Stimulated activated naive CD8-positive, alpha-beta T cell treated with anti-CD3 and anti-CD28 coated beads, Interleukin-15, amount 100 ng/mL, for 72 hours (primary cell): ENCODE measurements at regions not wholly inside any gene's neighbourhood (a gene's known extent, or its start where the extent isn't known, plus 50 kb on each side); places are given as distances from the start of the nearest gene placed in this dataset.
A peak's percentile ranks its signal among the peaks of the same experiment; 100 is the strongest.

Experiments
- ATAC-seq: fragments of 150-1000 bp; cut with Tn5 transposase; 2 replicates; pipeline ENCODE4 v1.10.0; 2021; ENCODE audit warnings: mild to moderate bottlenecking, moderate library complexity
- DNase-seq, 2 donors: peaks; one replicate each; pipeline ENCODE4 v3.0.0; 2021 to 2022
- H3K27ac Mint-ChIP-seq, 2 donors: one replicate each; pipeline ENCODE4 v1.8.0; 2022; ENCODE audit warnings: mild to moderate bottlenecking in 2 of 2, mixed read lengths in 2 of 2, moderate library complexity in 2 of 2
- H3K27me3 Mint-ChIP-seq: one replicate; pipeline ENCODE4 v1.8.0; 2022; ENCODE audit warnings: mixed read lengths
- H3K4me1 Mint-ChIP-seq: one replicate; pipeline ENCODE4 v1.8.0; 2022; ENCODE audit warnings: mild to moderate bottlenecking, mixed read lengths
- H3K4me3 Mint-ChIP-seq, 2 donors: one replicate each; pipeline ENCODE4 v1.8.0; 2022; ENCODE audit warnings: mild to moderate bottlenecking in 2 of 2, mixed read lengths in 2 of 2, moderate library complexity in 1 of 2
- H3K9me3 Mint-ChIP-seq, 2 donors: one replicate each; pipeline ENCODE4 v1.8.0; 2022; ENCODE audit warnings: mixed read lengths in 2 of 2

DNA sequence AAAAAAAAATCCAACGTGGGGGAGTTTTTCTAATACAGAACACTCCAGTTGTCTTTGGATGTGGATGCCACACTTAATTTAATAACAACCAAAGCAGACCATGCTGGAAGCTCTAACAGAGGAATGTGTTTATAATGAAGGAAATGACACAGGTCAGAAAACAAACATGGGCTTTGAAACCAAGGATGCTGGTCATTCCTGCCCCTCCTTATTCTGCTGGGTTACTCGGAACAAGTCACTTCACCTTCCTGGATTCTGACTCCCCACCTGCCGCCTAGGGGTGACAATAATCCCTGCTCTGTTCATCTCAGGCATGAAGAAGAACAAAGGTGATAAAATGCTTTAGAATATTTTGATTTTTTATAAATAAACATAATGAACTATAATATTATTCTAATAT, 240.9 kb upstream of the ADAMTS9 start:
- H3K27me3 Mint-ChIP-seq, result no peaks in the 10 kb centered on the region
- H3K4me1 Mint-ChIP-seq, result no peaks in the 10 kb centered on the region
- no peak for DNase-seq
- H3K4me3 Mint-ChIP-seq, result no peak overlapping the region
- ATAC-seq, result no peak
- H3K27ac Mint-ChIP-seq, result no peak overlapping the region
- H3K9me3 Mint-ChIP-seq, result peaks cover 10 to 22% of the 10 kb centered on the region in 2 donors

DNA sequence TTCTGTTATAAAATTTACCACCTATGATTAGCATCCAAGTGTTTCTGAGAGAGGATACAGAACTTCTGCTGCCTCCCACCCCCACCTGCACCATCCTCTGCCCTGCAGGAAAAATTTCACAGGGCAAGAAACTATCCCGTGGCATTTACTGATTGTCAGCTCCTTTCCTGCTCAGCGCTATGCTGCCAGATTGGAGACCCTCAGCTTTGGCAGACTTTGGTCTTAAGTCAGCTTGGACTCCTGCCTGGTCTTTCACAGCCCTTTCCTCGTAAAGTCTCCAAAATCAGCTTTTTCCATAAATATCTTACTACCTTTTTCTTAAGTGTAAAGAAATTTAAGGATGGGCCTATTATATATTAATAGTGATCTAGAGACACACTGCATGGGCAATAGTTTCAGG, 239.9 kb upstream of the ADAMTS9 start:
- H3K9me3 Mint-ChIP-seq, result peaks cover 2 to 19% of the 10 kb centered on the region in 2 donors
- no peak overlapping the region for H3K4me3 Mint-ChIP-seq
- DNase-seq (no peak), ATAC-seq (no peak)
- H3K27ac Mint-ChIP-seq, result no peak overlapping the region
- H3K27me3 Mint-ChIP-seq, result no peaks in the 10 kb centered on the region
- no peaks in the 10 kb centered on the region for H3K4me1 Mint-ChIP-seq

DNA sequence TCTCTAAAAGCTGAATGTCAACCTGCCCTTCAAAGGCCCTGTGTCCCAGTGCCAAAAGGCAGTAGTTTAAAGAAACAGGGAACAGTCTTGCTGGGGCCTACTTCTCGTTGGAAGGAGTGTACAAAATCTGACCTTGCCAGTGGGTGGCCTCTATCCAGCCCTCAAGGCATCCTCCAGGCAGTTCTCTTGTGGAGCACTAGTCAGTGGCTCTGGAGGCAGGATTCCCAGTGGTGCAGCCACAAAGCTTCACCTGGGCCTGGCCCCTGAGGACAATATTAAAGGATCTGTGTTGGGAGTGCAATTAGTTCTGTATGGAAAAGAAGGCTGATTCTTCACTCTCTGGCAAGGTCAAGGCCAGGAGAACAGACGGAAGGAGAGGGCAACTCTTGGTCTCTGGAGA, 237.8 kb upstream of the ADAMTS9 start:
- no peak overlapping the region for H3K27ac Mint-ChIP-seq
- peaks cover 0 to 11% of the 10 kb centered on the region in 2 donors for H3K9me3 Mint-ChIP-seq
- no peaks in the 10 kb centered on the region for H3K4me1 Mint-ChIP-seq
- no peaks in the 10 kb centered on the region for H3K27me3 Mint-ChIP-seq
- no peak overlapping the region for H3K4me3 Mint-ChIP-seq
- ATAC-seq (no peak), DNase-seq (no peak)

DNA sequence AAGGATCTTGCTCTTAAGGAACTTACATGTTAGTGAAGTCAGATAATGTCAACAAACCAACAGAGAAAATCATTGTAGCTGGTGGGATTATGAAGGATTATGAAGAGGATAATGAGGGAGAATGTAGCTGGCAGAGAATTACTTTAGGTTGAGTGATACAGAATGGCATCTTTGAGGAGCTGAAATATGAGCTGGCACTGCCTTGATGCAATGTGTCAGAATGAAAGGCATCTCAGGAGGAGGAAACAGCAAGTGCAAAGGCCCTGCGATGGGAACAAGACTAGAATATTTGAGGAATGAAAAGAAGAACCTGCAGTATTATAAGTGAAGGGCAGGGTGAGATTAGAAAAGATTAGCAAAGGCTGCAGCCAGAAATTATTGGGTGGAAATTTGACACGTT, 237.2 kb upstream of the ADAMTS9 start:
- H3K9me3 Mint-ChIP-seq, result peaks cover 0 to 11% of the 10 kb centered on the region in 2 donors
- no peak for ATAC-seq
- peak overlapping the region in 1 of 2 donors; percentile 6 for H3K27ac Mint-ChIP-seq
- no peak for DNase-seq
- H3K27me3 Mint-ChIP-seq, result no peaks in the 10 kb centered on the region
- no peaks in the 10 kb centered on the region for H3K4me1 Mint-ChIP-seq
- no peak overlapping the region for H3K4me3 Mint-ChIP-seq

DNA sequence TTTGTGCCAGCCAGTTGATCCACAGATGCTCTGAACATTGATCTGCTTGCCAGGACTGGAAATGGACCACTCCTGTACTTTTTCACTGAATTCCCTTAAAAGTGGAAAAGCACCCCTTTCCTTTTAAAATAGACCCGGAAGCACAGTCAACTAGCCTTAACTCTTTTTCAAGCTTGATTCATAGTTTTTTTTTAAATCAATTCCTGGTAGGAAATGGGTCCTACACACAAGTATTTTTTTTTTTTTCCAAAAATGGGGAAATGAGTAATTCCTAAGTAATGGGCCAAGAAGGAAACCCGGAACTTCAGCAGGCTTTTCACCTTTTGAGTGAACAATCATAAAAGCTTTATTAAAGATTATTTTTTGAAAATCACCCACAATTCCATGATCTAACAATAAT, 234.4 kb upstream of the ADAMTS9 start:
- H3K27me3 Mint-ChIP-seq, result no peaks in the 10 kb centered on the region

DNA sequence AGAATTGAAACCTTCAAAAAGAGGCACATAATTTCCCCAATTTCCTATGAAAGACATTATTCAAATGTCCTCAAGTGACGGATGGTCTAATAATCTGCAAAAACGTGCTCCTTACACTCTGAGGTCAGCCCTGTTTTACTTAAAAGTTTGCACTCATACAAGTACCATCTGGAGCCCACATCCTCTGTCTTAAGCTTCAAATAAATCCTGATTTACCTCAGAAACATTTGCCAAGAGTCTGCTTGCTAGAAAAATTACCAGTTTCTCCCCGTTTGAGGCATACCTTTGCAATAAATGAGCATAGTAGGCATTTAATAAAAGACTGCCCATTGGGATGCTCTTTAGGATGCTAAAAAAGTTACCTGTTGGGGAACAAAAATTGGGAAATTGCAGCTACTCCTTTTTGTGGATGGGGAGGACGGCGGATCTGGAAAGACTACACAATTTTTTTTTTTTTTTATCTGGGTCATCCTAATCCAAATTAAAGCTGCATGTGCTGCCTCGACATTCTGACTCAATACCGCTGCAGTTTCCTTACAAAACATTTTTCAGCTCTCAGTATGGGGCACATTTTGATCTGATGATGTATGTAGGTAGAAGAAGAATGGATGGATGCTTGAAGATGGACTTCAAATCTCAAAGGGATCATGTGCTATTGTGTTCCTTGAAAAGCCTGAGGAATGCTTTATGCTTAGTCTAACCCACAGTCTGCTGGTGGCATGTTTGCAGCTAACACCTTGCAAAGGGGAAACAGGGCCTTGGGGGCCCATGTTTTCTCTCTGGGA, 233.7 kb upstream of the ADAMTS9 start:
- H3K9me3 Mint-ChIP-seq, result peaks cover 0 to 11% of the 10 kb centered on the region in 2 donors
- no peaks in the 10 kb centered on the region for H3K4me1 Mint-ChIP-seq
- no peaks in the 10 kb centered on the region for H3K27me3 Mint-ChIP-seq
- ATAC-seq, result no peak
- no peak for DNase-seq
- H3K4me3 Mint-ChIP-seq, result no peak overlapping the region
- H3K27ac Mint-ChIP-seq, result no peak overlapping the region

More for the DNA sequence above, 234.4 kb upstream of the ADAMTS9 start:
- H3K4me3 Mint-ChIP-seq, result no peak overlapping the region
- H3K4me1 Mint-ChIP-seq, result no peaks in the 10 kb centered on the region
- peaks cover 0 to 11% of the 10 kb centered on the region in 2 donors for H3K9me3 Mint-ChIP-seq
- no peak for ATAC-seq
- no peak overlapping the region for H3K27ac Mint-ChIP-seq
- no peak for DNase-seq

DNA sequence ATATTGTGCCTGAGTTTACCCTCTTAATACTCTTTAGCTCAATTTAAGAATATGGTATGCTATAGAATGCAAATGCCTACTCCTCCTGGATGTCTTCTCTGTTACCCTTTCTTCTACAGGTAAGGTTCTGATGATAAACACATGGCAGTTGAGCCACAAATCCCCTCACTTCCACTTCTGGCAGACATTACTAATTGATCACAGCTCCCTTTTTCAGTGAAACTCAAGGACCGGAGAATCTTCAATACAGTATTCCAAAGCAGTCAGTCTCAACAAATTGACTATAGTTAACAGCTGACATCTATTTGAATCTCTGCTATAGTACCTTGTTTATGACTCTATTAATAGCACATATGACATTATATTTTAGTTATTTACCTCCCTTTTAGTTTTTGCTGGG, 232.1 kb upstream of the ADAMTS9 start:
- DNase-seq, result no peak
- no peaks in the 10 kb centered on the region for H3K27me3 Mint-ChIP-seq
- H3K9me3 Mint-ChIP-seq, result peaks cover 0 to 11% of the 10 kb centered on the region in 2 donors
- ATAC-seq, result no peak
- H3K4me1 Mint-ChIP-seq, result no peaks in the 10 kb centered on the region
- H3K27ac Mint-ChIP-seq, result no peak overlapping the region
- H3K4me3 Mint-ChIP-seq, result no peak overlapping the region

DNA sequence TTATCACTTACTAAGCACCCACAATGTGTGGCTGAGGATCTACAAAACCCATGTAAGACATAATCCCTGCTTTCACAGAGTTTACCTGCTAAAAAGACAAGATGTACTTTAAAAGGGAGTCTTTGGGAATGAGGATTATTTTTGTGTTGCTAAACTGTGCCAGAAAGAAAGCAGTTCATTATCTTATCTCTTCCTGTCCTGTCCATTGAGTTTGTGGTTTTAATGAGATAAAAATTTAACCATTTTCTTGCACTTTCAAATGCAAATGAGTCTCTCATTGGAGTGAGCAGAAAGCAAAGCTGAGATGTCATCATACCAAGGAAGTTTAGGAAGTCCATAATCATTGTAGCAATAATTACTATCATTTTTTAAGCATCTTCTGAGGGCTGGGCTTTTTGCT, 231.2 kb upstream of the ADAMTS9 start:
- DNase-seq, result no peak
- Mint-ChIP-seq H3K4me3 (no peak overlapping the region), H3K27ac (no peak overlapping the region), H3K27me3 (no peaks in the 10 kb centered on the region), H3K4me1 (no peaks in the 10 kb centered on the region), H3K9me3 (peaks cover 0 to 19% of the 10 kb centered on the region in 2 donors)
- no peak for ATAC-seq

DNA sequence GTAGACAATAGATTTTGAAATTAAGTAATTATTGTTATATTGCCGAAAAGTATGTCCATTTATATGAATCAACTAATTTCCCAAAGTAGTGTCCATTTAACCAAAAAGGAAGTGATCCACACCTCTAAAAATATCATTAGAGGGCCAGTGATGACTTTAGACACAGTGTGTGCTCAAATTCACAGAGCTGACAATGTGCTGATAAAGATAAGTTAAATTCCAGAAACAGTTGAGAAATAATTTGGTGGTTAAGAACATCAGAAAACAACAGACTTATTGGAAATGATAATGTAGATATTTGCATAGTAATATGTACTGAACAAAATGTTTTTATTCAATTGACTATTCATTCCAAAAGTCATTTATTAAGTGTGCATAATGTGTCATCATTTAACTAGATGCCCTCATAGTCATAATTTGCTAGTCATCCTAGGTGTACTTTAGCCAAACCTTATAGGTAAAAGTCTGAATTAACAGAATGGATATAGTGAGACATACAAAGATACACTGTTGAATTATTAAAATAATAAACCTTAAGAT, 230.2 kb upstream of the ADAMTS9 start:
- Mint-ChIP-seq H3K9me3 (peaks cover 0 to 11% of the 10 kb centered on the region in 2 donors), H3K4me1 (no peaks in the 10 kb centered on the region), H3K27ac (no peak overlapping the region), H3K27me3 (no peaks in the 10 kb centered on the region), H3K4me3 (no peak overlapping the region)
- no peak for ATAC-seq
- no peak for DNase-seq

DNA sequence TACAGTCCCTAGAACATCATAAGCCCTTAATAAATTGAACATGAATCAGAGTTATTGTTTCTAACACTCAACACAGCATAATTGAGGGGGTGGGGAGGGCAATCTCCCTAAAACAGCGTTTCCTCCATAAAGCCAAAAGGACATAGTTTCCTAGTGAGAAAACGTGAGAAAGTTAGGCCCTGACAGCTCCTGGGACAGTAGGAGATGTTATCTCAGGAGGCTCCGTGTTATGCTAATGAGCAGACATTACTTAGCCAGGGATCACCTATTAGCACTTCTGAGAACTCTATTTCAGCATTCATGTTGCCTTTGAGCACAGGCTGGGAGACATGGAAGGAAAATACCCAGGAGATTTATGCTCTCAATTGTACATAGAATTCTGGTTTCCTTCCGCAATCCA, 229.1 kb upstream of the ADAMTS9 start:
- Mint-ChIP-seq H3K27ac (no peak overlapping the region), H3K9me3 (peaks cover 5 to 18% of the 10 kb centered on the region in 2 donors), H3K4me3 (no peak overlapping the region), H3K4me1 (no peaks in the 10 kb centered on the region), H3K27me3 (no peaks in the 10 kb centered on the region)
- ATAC-seq (no peak), DNase-seq (no peak)

DNA sequence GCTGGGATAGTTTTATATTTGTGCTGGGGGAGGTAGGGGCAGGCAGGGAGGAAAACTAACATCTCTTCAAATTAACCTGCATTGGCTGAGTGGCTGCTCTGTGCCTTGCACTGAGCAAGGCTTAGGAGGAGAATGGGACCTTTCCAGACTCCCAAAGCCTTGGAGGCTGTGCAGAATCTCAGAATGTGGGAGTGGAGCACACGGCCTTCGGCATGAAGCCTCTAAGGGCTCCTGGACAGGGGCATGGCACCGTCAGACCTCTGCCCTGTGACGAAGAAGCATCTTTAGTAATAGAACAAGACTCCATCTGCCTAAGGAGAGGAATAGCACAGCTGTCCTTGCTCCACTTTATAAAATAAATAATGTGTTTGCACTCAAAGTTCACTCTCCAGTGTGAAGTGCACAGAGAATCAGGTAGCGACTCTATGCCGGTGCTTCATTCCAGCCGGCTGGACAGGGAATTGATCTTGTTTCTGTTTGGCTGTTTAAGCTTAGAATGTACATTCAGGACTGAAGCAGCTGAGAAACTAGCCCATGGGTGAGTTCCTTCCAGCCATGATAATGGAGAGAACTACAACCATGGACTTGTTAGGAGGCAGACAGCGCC, 228.5 kb upstream of the ADAMTS9 start:
- ATAC-seq (no peak), DNase-seq (no peak)
- Mint-ChIP-seq H3K27ac (no peak overlapping the region), H3K9me3 (peaks cover 5 to 18% of the 10 kb centered on the region in 2 donors), H3K27me3 (no peaks in the 10 kb centered on the region), H3K4me1 (no peaks in the 10 kb centered on the region), H3K4me3 (no peak overlapping the region)

DNA sequence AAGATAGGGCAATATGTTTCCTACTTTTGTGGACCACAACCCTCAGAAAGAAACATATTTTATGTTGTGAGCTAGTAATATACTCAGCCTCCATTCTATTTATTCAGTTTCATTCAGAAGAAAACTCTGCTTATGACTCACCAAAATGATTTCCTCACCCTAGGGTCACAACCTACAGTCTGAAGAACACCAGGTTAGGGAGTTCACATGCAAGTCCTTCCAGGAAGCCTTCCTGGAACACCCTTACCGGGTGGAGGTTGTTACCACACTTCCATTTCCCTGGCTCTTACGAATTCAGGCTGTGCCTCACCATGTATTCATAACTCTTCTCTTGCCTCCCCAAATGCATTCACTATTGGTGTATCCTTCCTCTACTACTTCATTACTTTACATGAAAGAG, 228.0 kb upstream of the ADAMTS9 start:
- H3K27me3 Mint-ChIP-seq, result no peaks in the 10 kb centered on the region
- ATAC-seq, result no peak
- no peak overlapping the region for H3K4me3 Mint-ChIP-seq
- DNase-seq, result no peak
- H3K27ac Mint-ChIP-seq, result no peak overlapping the region
- no peaks in the 10 kb centered on the region for H3K4me1 Mint-ChIP-seq
- H3K9me3 Mint-ChIP-seq, result peaks cover 5 to 18% of the 10 kb centered on the region in 2 donors

DNA sequence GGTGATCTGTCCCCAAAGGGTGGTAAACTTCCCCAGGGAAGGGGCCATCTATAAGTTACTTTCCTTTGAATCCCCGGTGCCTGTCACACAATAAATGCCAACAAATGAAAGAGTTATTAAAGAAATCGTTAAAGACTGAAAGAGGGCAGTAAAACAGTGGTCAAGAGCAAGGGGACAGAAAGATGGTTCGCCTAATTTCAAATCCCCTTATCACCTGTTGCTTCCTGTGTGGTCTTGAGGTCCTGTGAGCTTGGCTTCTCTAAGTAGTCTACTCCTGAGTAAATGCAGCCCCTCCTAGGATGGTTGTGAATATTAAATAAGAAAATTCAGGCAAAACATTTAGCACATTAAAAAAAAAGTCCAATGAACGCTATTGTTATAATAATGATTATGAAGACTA, 225.7 kb upstream of the ADAMTS9 start:
- no peak overlapping the region for H3K27ac Mint-ChIP-seq
- peaks cover 14 to 25% of the 10 kb centered on the region in 2 donors for H3K9me3 Mint-ChIP-seq
- H3K4me3 Mint-ChIP-seq, result no peak overlapping the region
- H3K4me1 Mint-ChIP-seq, result no peaks in the 10 kb centered on the region
- DNase-seq (no peak), ATAC-seq (no peak)
- H3K27me3 Mint-ChIP-seq, result no peaks in the 10 kb centered on the region

DNA sequence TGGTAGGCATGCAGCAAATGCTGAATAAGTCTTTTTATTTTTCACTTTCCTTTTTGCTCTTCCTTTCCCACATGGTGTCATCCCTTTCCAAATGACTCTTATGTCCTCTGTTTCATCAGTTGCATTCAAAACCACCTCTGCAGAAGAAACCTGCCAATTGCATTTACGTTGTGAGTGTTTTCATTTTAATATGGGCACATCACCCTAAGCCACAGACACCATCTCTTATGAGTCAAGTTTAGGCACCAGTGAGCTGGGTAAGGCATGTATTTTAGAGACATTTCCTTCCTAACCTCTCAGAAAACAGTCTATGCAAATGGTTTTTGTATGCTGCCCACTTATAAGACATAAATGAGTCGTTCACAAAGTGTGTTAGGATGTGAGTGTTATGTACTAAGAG, 223.3 kb upstream of the ADAMTS9 start:
- Mint-ChIP-seq H3K27ac (no peak overlapping the region), H3K27me3 (no peaks in the 10 kb centered on the region), H3K4me3 (no peak overlapping the region), H3K4me1 (no peaks in the 10 kb centered on the region), H3K9me3 (peaks cover 18 to 32% of the 10 kb centered on the region in 2 donors)
- ATAC-seq (peak; percentile 40), DNase-seq (no peak)

DNA sequence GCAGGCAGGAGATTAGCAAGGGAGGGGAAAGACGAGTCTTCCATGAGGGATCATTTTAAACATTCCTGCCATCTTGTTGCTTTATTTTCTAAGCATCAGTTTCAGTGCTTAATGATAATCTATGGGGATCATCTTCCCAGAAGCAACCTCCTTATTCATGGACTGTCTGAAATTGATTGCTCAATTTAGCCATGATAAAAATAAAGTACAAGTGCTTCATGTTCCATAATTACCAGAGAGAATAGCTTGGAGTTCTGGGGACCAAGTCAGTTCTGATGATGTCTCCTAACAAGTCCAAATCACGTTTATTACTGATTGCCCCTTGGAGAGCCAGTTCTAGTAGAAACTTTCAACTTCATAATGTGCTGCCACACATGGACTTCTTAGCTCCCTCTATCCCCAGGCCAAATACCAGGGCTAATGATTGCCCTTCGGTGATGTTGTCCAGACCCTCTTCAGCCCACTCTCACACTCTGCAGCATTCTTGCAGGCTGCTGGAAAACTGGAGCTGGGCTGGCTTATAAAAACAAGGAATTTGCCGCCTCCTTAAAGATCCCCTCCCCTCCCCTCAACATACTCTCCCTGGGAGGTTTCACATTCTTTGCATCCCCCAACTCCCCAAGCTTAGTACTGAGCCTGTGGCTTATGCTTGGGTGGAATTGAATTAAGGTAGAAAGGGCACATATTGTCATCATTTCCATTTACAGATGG, 222.1 kb upstream of the ADAMTS9 start:
- H3K27ac Mint-ChIP-seq, result no peak overlapping the region

DNA sequence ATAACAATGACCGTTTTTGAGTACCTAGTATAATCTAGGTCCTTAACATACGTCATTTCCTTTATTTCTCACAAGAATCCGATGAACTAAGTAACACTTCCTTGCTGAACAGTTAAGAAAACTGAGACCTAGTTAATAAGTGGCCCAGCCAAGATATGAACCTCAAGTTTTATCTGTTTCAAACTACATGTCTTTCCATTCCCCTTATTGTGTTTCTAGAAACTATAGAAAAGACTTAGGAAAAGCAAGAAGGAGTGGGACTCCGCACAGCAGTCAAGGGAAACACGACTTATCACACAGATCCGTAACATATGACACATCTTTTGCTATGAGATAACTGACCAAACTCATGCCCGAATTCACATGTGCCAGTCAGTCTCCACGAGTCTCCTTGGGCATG, 221.2 kb upstream of the ADAMTS9 start:
- Mint-ChIP-seq H3K27me3 (no peaks in the 10 kb centered on the region), H3K4me3 (no peak overlapping the region), H3K4me1 (no peaks in the 10 kb centered on the region), H3K27ac (no peak overlapping the region), H3K9me3 (peaks cover 18 to 30% of the 10 kb centered on the region in 2 donors)
- ATAC-seq, result no peak
- DNase-seq, result no peak

More for the DNA sequence above, 222.1 kb upstream of the ADAMTS9 start:
- Mint-ChIP-seq H3K4me1 (no peaks in the 10 kb centered on the region), H3K27me3 (no peaks in the 10 kb centered on the region), H3K4me3 (no peak overlapping the region), H3K9me3 (peaks cover 18 to 35% of the 10 kb centered on the region in 2 donors)
- DNase-seq (no peak), ATAC-seq (no peak)
